A673 (cell line): ENCODE measurements at regions not wholly inside any gene's neighbourhood (a gene's known extent, or its start where the extent isn't known, plus 50 kb on each side); places are given as distances from the start of the nearest gene placed in this dataset.

Source experiments
- BruUV-seq: library from RNA; stranded (reverse); fragments of 400-500 nt; replicated peaks from 2 replicates; lab custom pipeline; 2021; lab: Mats Ljungman, UMichigan
- CTCF ChIA-PET: fragments of 300-600 bp; sonication (Branson Sonifier 250); formaldehyde crosslinking; loops from one replicate; lab custom pipeline; 2022; ENCODE audit warnings: antibody characterized with exemption; lab: Charles Lee
- POLR2A ChIA-PET: fragments of 300-600 bp; sonication (Branson Sonifier 250); formaldehyde crosslinking; loops from one replicate; lab custom pipeline; 2022; ENCODE audit warnings: antibody characterized with exemption; ENCODE audit not compliant: low non-redundant PET; lab: Charles Lee
- DNase-seq: peaks from one replicate; pipeline ENCODE4 v3.0.0-alpha.2; 2015; ENCODE audit warnings: low spot score
- H3K27ac ChIP-seq: fragments of 200-600 bp; sonication (generic); 2 replicates; pipeline ENCODE4 v1.5.1; 2016; ENCODE audit warnings: mixed run types, low read depth, mild to moderate bottlenecking, mixed read lengths, antibody characterized with exemption, low read length; ENCODE audit not compliant: poor library complexity, severe bottlenecking
- H3K27me3 ChIP-seq: fragments of 200-600 bp; sonication (generic); replicated peaks from 2 replicates; pipeline ENCODE4 v1.6.1; 2017; ENCODE audit warnings: mixed run types, low read depth, mild to moderate bottlenecking, mixed read lengths, antibody characterized with exemption, low read length; ENCODE audit not compliant: insufficient read depth, poor library complexity
- H3K36me3 ChIP-seq: fragments of 200-600 bp; sonication (generic); 2 replicates; pipeline ENCODE4 v1.6.1; 2016; ENCODE audit warnings: mixed run types, mild to moderate bottlenecking, mixed read lengths, antibody characterized with exemption, low read length; ENCODE audit not compliant: insufficient read depth, poor library complexity, severe bottlenecking
- H3K4me1 ChIP-seq: fragments of 200-600 bp; sonication (generic); 2 replicates; pipeline ENCODE4 v1.6.1; 2017; ENCODE audit warnings: mixed run types, mild to moderate bottlenecking, mixed read lengths, antibody characterized with exemption, low read length; ENCODE audit not compliant: insufficient read depth, poor library complexity, severe bottlenecking
- H3K4me3 ChIP-seq: fragments of 200-600 bp; sonication (generic); 2 replicates; pipeline ENCODE4 v1.5.1; 2016; ENCODE audit warnings: low read depth, mixed run types, mild to moderate bottlenecking, mixed read lengths, low read length; ENCODE audit not compliant: poor library complexity, severe bottlenecking
- H3K9me3 ChIP-seq: fragments of 200-600 bp; sonication (generic); 2 replicates; pipeline ENCODE4 v1.6.1; 2016; ENCODE audit warnings: mixed run types, low read depth, mild to moderate bottlenecking, mixed read lengths, antibody characterized with exemption, low read length; ENCODE audit not compliant: poor library complexity, severe bottlenecking
- EZH2 ChIP-seq: fragments of 200-600 bp; sonication (generic); IDR thresholded peaks from 2 replicates; pipeline ENCODE4 v1.6.1; 2017; ENCODE audit warnings: borderline replicate concordance, low read depth, mild to moderate bottlenecking, mixed read lengths, antibody characterized with exemption, low read length; ENCODE audit not compliant: poor library complexity, severe bottlenecking
- intact Hi-C: fragments of 100-400 bp; cut with micrococcal nuclease; formaldehyde crosslinking; loops from one replicate; pipeline ENCODE4 v1.10.0; 2022; ENCODE audit not compliant: unreplicated experiment
- TF ChIP-seq, protein P1 (sequence below): fragments of 300-800, 200-600 bp; sonication (generic); conservative IDR thresholded peaks from 2 replicates; pipeline ENCODE4 v1.5.1; 2017; ENCODE audit warnings: low read depth, mild to moderate bottlenecking, antibody characterized with exemption, low read length, moderate library complexity, mixed read lengths

DNA sequence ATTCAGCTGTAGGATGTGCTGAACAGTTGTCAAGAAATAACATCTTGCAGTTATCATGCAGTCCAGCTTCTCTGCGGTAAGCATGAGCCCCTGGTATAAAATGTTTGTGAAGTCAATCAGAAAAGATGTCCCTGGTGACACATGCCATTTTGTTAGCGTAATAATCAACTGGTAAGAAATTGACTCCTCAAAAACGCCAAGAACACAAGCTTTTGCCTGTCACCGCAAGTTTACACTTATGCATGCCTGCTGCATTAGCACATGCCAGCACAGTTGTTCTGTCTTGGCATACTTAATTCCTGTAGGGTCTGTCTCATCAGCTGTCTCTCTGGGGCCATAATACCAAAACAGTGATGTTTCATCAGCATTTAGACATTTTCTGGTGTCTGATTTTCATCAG lies 524.8 kb upstream of the DSEL start:
- no peak for DNase-seq
- BruUV-seq, result no TSS peak
- no peak for TF ChIP-seq EZH2
- TF ChIP-seq, protein P1, sequence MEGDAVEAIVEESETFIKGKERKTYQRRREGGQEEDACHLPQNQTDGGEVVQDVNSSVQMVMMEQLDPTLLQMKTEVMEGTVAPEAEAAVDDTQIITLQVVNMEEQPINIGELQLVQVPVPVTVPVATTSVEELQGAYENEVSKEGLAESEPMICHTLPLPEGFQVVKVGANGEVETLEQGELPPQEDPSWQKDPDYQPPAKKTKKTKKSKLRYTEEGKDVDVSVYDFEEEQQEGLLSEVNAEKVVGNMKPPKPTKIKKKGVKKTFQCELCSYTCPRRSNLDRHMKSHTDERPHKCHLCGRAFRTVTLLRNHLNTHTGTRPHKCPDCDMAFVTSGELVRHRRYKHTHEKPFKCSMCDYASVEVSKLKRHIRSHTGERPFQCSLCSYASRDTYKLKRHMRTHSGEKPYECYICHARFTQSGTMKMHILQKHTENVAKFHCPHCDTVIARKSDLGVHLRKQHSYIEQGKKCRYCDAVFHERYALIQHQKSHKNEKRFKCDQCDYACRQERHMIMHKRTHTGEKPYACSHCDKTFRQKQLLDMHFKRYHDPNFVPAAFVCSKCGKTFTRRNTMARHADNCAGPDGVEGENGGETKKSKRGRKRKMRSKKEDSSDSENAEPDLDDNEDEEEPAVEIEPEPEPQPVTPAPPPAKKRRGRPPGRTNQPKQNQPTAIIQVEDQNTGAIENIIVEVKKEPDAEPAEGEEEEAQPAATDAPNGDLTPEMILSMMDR, result no peak
- H3K36me3 ChIP-seq, result no peaks in the 10 kb centered on the region
- intact Hi-C loops, result no loop called here
- H3K9me3 ChIP-seq, result no peaks in the 10 kb centered on the region
- no peak overlapping the region for H3K4me3 ChIP-seq
- ChIA-PET POLR2A (no interaction called here), CTCF (no interaction called here)
- no peak overlapping the region for H3K27ac ChIP-seq
- H3K27me3 ChIP-seq, result no peaks in the 10 kb centered on the region
- no peaks in the 10 kb centered on the region for H3K4me1 ChIP-seq

DNA sequence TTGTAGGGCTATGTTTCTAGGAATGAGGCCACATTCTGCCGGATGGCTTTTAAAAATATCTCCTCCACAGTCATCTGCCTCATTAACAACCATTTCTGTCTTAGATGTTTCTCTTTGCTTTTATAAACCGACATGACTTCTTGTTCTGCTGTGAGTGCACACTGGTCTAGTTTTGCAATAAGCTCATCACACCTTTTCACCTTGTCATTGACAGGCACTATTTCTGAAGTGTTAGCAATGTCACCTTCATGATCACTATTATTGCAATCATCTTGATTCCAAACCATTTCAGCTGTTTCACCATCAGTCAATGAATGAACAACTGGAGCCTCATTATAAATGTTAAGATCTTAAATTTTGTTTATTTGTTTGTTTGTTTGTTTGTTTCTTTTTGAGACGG lies 523.7 kb upstream of the DSEL start:
- no peak for DNase-seq
- H3K27me3 ChIP-seq, result no peaks in the 10 kb centered on the region
- H3K4me3 ChIP-seq, result no peak overlapping the region
- CTCF ChIA-PET, result no interaction called here
- POLR2A ChIA-PET, result no interaction called here
- intact Hi-C loops, result no loop called here
- no peak overlapping the region for H3K27ac ChIP-seq
- no peaks in the 10 kb centered on the region for H3K36me3 ChIP-seq
- H3K4me1 ChIP-seq, result no peaks in the 10 kb centered on the region
- no peak for TF ChIP-seq EZH2
- TF ChIP-seq, protein P1, result no peak
- H3K9me3 ChIP-seq, result no peaks in the 10 kb centered on the region
- BruUV-seq, result no TSS peak

DNA sequence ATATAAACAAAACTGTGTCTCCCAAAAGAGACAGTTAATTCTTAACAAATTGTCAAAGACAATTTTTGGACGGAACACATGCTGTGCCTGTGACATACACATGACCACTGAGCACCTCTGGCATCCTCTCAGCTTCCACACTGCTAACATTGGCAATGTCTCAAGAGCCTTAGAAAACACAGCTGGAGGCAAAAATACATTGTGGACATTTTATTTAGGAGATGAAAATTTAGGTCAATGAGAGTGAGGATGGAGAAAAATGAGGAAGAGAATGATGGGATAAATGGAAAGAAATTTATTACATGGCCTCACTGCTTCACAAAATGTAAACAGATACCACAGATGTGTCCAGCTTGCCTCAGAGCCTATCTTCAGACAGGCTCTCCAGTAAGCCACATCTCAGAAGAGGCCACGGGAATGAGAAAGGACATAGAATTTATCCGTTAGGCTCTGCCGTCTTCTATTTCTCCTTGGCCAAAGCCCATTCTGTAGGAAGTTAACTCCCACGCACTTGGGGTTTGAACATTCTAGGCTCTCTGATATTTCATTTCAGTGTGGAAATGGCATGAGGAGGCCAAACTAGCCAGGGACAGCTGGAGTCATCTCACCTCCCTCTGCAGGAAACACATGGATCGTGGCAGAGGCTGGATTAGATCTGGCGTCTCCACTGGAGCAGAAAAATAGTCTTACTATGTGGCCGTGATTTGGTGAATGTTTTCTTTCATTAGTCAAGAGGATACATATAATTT lies 519.4 kb upstream of the DSEL start:
- Histone ChIP-seq H3K4me3 (no peak overlapping the region), H3K4me1 (no peaks in the 10 kb centered on the region), H3K27me3 (no peaks in the 10 kb centered on the region), H3K9me3 (no peaks in the 10 kb centered on the region), H3K36me3 (no peaks in the 10 kb centered on the region), H3K27ac (no peak overlapping the region)
- POLR2A ChIA-PET, result no interaction called here
- no TSS peak for BruUV-seq
- CTCF ChIA-PET, result no interaction called here
- intact Hi-C loops, result no loop called here
- DNase-seq, result no peak
- TF ChIP-seq EZH2, result no peak
- TF ChIP-seq, protein P1, result no peak
